ENCODE measurements at regions not wholly inside any gene's neighbourhood (a gene's known extent, or its start where the extent isn't known, plus 50 kb on each side); places are given as distances from the start of the nearest gene placed in this dataset.

GRCh38 chr2:221973902-221974301 lies 324.9 kb downstream of the PAX3 start:
- POLR2A ChIA-PET = no interaction called here
- H3K9ac ChIP-seq (ENCODE audit: low read length) = no peak overlapping the region
- RAD21 ChIA-PET (ENCODE audit: low non-redundant PET in 1 of 2, low total read pairs in 2 of 2, uncharacterized antibody in 2 of 2, unreplicated experiment in 2 of 2) = no interaction called here
- ATAC-seq = no peak
- H3K4me2 ChIP-seq (ENCODE audit: low read length) = no peak overlapping the region
- DNase-seq (ENCODE audit: low read depth, low spot score) = no peak
- no peaks in the 10 kb centered on the region for H3K36me3 ChIP-seq (ENCODE audit: control insufficient read depth in 1 of 2, insufficient read depth in 2 of 2, low read length in 2 of 2)
- TF ChIP-seq CBX3 (IDR thresholded peaks at IDR 0.05; ENCODE audit: low read depth) = no peak
- no peak for TF ChIP-seq EZH2 (IDR thresholded peaks at IDR 0.05)
- H3K9me3 ChIP-seq (ENCODE audit: control insufficient read depth in 1 of 2, insufficient read depth in 1 of 2, low read depth in 1 of 2, low read length in 2 of 2) = no peaks in the 10 kb centered on the region
- H4K20me1 ChIP-seq (ENCODE audit: insufficient read depth) = no peaks in the 10 kb centered on the region
- no peaks in the 10 kb centered on the region for H3K4me1 ChIP-seq (ENCODE audit: control insufficient read depth in 1 of 2, insufficient read depth in 2 of 2, low read length in 2 of 2)
- no peak overlapping the region for H3K27ac ChIP-seq (ENCODE audit: low read depth, low read length)
- CTCF ChIA-PET = no interaction called here
- no peaks in the 10 kb centered on the region for H3K9me2 ChIP-seq (ENCODE audit: insufficient read depth)
- H3K4me3 ChIP-seq (replicated peaks in 1 of 2; ENCODE audit: low read depth in 1 of 2, low read length in 2 of 2) = no peak overlapping the region
- intact Hi-C loops (cut with micrococcal nuclease) = no loop called here
- H2AFZ ChIP-seq (ENCODE audit: low read depth, low read length, poor library complexity, severe bottlenecking) = no peak overlapping the region
- BruUV-seq (replicated peaks) = no TSS peak
- H3K27me3 ChIP-seq (ENCODE audit: insufficient read depth, low read length) = peaks cover 23% of the 10 kb centered on the region; the same call in 1 of the 2 replicates
- no peaks in the 10 kb centered on the region for H3K79me2 ChIP-seq (ENCODE audit: insufficient read depth, low read length)

DNA sequence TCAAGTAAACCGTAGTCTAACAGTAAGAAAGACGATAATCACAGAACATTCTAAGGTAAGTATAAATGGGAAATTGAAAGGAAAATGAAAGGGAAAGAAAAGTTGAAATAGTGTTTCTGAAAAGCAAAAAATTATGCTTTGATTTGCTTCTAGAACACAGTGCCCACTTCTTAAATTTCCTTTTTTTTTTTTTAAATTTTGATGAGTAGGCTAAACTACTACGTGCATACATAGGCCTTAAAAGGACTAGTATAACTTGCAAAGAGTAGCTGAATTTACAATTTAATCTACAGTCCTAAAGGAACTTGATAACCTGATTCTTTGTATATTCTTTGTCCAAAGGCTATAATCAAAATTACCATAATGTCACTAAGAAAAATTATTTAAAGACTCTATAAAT lies 325.3 kb downstream of the PAX3 start:
- Histone ChIP-seq H3K9me3 (ENCODE audit: control insufficient read depth in 1 of 2, insufficient read depth in 1 of 2, low read depth in 1 of 2, low read length in 2 of 2) (no peaks in the 10 kb centered on the region), H3K36me3 (ENCODE audit: control insufficient read depth in 1 of 2, insufficient read depth in 2 of 2, low read length in 2 of 2) (no peaks in the 10 kb centered on the region), H3K27ac (ENCODE audit: low read depth, low read length) (no peak overlapping the region), H3K27me3 (ENCODE audit: insufficient read depth, low read length) (peaks cover 23% of the 10 kb centered on the region; the same call in 1 of the 2 replicates), H3K9me2 (ENCODE audit: insufficient read depth) (no peaks in the 10 kb centered on the region), H3K4me3 (replicated peaks in 1 of 2; ENCODE audit: low read depth in 1 of 2, low read length in 2 of 2) (no peak overlapping the region), H3K4me2 (ENCODE audit: low read length) (no peak overlapping the region), H2AFZ (ENCODE audit: low read depth, low read length, poor library complexity, severe bottlenecking) (no peak overlapping the region), H4K20me1 (ENCODE audit: insufficient read depth) (no peaks in the 10 kb centered on the region), H3K4me1 (ENCODE audit: control insufficient read depth in 1 of 2, insufficient read depth in 2 of 2, low read length in 2 of 2) (no peaks in the 10 kb centered on the region), H3K9ac (ENCODE audit: low read length) (no peak overlapping the region), H3K79me2 (ENCODE audit: insufficient read depth, low read length) (no peaks in the 10 kb centered on the region)
- ATAC-seq (no peak), DNase-seq (ENCODE audit: low read depth, low spot score) (no peak)
- intact Hi-C loops (cut with micrococcal nuclease) = no loop called here
- POLR2A ChIA-PET = no interaction called here
- RAD21 ChIA-PET (ENCODE audit: low non-redundant PET in 1 of 2, low total read pairs in 2 of 2, uncharacterized antibody in 2 of 2, unreplicated experiment in 2 of 2) = no interaction called here
- no TSS peak for BruUV-seq (replicated peaks)
- CTCF ChIA-PET = no interaction called here
- TF ChIP-seq RAD21 (IDR thresholded peaks at IDR 0.05; ENCODE audit: low read depth) (no peak), CTCF (IDR thresholded peaks at IDR 0.05 in 2 of 3, conservative IDR thresholded peaks at IDR 0.05 in 1 of 3; ENCODE audit: borderline replicate concordance in 1 of 3, insufficient read depth in 1 of 3, low read depth in 2 of 3, low read length in 2 of 3) (no peak), ELF1 (IDR thresholded peaks at IDR 0.05; ENCODE audit: borderline replicate concordance, low read depth) (no peak), YY1 (IDR thresholded peaks at IDR 0.05; ENCODE audit: extremely low read depth, insufficient replicate concordance, low read depth, low read length) (no peak), CEBPB (IDR thresholded peaks at IDR 0.05; ENCODE audit: low read depth) (no peak), EZH2 (IDR thresholded peaks at IDR 0.05) (no peak), ATF3 (IDR thresholded peaks at IDR 0.05) (no peak)
- TF ChIP-seq, protein P1, sequence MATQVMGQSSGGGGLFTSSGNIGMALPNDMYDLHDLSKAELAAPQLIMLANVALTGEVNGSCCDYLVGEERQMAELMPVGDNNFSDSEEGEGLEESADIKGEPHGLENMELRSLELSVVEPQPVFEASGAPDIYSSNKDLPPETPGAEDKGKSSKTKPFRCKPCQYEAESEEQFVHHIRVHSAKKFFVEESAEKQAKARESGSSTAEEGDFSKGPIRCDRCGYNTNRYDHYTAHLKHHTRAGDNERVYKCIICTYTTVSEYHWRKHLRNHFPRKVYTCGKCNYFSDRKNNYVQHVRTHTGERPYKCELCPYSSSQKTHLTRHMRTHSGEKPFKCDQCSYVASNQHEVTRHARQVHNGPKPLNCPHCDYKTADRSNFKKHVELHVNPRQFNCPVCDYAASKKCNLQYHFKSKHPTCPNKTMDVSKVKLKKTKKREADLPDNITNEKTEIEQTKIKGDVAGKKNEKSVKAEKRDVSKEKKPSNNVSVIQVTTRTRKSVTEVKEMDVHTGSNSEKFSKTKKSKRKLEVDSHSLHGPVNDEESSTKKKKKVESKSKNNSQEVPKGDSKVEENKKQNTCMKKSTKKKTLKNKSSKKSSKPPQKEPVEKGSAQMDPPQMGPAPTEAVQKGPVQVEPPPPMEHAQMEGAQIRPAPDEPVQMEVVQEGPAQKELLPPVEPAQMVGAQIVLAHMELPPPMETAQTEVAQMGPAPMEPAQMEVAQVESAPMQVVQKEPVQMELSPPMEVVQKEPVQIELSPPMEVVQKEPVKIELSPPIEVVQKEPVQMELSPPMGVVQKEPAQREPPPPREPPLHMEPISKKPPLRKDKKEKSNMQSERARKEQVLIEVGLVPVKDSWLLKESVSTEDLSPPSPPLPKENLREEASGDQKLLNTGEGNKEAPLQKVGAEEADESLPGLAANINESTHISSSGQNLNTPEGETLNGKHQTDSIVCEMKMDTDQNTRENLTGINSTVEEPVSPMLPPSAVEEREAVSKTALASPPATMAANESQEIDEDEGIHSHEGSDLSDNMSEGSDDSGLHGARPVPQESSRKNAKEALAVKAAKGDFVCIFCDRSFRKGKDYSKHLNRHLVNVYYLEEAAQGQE (IDR thresholded peaks at IDR 0.05; ENCODE audit: low read depth) = no peak
- TF ChIP-seq, protein P2, sequence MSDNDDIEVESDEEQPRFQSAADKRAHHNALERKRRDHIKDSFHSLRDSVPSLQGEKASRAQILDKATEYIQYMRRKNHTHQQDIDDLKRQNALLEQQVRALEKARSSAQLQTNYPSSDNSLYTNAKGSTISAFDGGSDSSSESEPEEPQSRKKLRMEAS (IDR thresholded peaks at IDR 0.05) = no peak
- TF ChIP-seq, protein P3, sequence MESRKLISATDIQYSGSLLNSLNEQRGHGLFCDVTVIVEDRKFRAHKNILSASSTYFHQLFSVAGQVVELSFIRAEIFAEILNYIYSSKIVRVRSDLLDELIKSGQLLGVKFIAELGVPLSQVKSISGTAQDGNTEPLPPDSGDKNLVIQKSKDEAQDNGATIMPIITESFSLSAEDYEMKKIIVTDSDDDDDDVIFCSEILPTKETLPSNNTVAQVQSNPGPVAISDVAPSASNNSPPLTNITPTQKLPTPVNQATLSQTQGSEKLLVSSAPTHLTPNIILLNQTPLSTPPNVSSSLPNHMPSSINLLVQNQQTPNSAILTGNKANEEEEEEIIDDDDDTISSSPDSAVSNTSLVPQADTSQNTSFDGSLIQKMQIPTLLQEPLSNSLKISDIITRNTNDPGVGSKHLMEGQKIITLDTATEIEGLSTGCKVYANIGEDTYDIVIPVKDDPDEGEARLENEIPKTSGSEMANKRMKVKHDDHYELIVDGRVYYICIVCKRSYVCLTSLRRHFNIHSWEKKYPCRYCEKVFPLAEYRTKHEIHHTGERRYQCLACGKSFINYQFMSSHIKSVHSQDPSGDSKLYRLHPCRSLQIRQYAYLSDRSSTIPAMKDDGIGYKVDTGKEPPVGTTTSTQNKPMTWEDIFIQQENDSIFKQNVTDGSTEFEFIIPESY (IDR thresholded peaks at IDR 0.05; ENCODE audit: extremely low read depth, insufficient replicate concordance, low read length) = no peak

Data from HCT116 (cell line).